GM12872 (cell line): ENCODE measurements at regions not wholly inside any gene's neighbourhood (a gene's known extent, or its start where the extent isn't known, plus 50 kb on each side); places are given as distances from the start of the nearest gene placed in this dataset.

Experiments
- CTCF ChIP-seq: IDR thresholded peaks from 3 replicates; pipeline ENCODE4 v1.5.1; 2011; ENCODE audit warnings: low read depth, mild to moderate bottlenecking, low read length, moderate library complexity; ENCODE audit not compliant: insufficient read depth

GRCh38 chr4:18250564-18250963 lies 229.0 kb upstream of the LCORL start:
- TF ChIP-seq CTCF: no peak

- TF ChIP-seq CTCF: no peak
Measured at GRCh38 chr4:18248611-18249010, 227.1 kb upstream of the LCORL start.

GRCh38 chr4:18247189-18247588 lies 225.6 kb upstream of the LCORL start:
- TF ChIP-seq CTCF: no peak

GRCh38 chr4:18242919-18243693 lies 221.6 kb upstream of the LCORL start:
- TF ChIP-seq CTCF: no peak

- no peak for TF ChIP-seq CTCF
Measured at GRCh38 chr4:18241727-18242126, 220.2 kb upstream of the LCORL start.

GRCh38 chr4:18234108-18234507 lies 212.6 kb upstream of the LCORL start:
- no peak for TF ChIP-seq CTCF

- TF ChIP-seq CTCF: no peak
Measured at GRCh38 chr4:18231726-18232125, 210.2 kb upstream of the LCORL start.
